IMR-90 (cell line): ENCODE measurements at regions not wholly inside any gene's neighbourhood (a gene's known extent, or its start where the extent isn't known, plus 50 kb on each side); places are given as distances from the start of the nearest gene placed in this dataset.

Experiments used
- ATAC-seq: fragments of 200-7000 bp; cut with Tn5 transposase; 2 replicates; pipeline ENCODE4 v1.9.1; 2020; ENCODE audit warnings: low read depth, mild to moderate bottlenecking, moderate library complexity
- BruUV-seq: library from RNA; stranded (reverse); fragments of 400-500 nt; replicated peaks from 2 replicates; lab custom pipeline; 2021; lab: Mats Ljungman, UMichigan
- CTCF ChIA-PET: fragments of 300-600 bp; formaldehyde crosslinking; extraction: SDS; loops from one replicate; lab custom pipeline; 2021; ENCODE audit warnings: antibody characterized with exemption; lab: Yijun Ruan, JAX
- POLR2A ChIA-PET: fragments of 300-600 bp; sonication (Branson Sonifier 250); formaldehyde crosslinking; loops from one replicate; lab custom pipeline; 2022; ENCODE audit warnings: antibody characterized with exemption; ENCODE audit not compliant: unreplicated experiment; lab: Charles Lee
- DNase-seq: peaks from one replicate; pipeline ENCODE4 v3.0.0; 2013
- H2AFZ ChIP-seq: replicated peaks from 2 replicates; pipeline ENCODE3; 2013; ENCODE audit warnings: low read length, mild to moderate bottlenecking; ENCODE audit not compliant: poor library complexity
- H2AK5ac ChIP-seq: 2 replicates; pipeline ENCODE4 v1.6.1; 2013; ENCODE audit warnings: low read depth, low read length, inconsistent platforms
- H2AK9ac ChIP-seq: replicated peaks from 2 replicates; pipeline ENCODE3; 2013; ENCODE audit warnings: mild to moderate bottlenecking, low read depth, low read length, moderate library complexity; ENCODE audit not compliant: poor library complexity
- H2BK120ac ChIP-seq: 2 replicates; pipeline ENCODE4 v1.6.1; 2013; ENCODE audit warnings: low read depth, low read length, inconsistent platforms
- H2BK15ac ChIP-seq: 3 replicates; pipeline ENCODE4 v1.6.1; 2013; ENCODE audit warnings: low read depth, low read length, inconsistent platforms
- H2BK20ac ChIP-seq: 2 replicates; pipeline ENCODE4 v1.6.1; 2013; ENCODE audit warnings: low read depth, mild to moderate bottlenecking, inconsistent platforms, low read length, moderate library complexity
- H2BK5ac ChIP-seq: 2 replicates; pipeline ENCODE4 v1.6.1; 2013; ENCODE audit warnings: mild to moderate bottlenecking, low read depth, low read length, inconsistent platforms; ENCODE audit not compliant: poor library complexity, severe bottlenecking
- H3K14ac ChIP-seq: replicated peaks from 2 replicates; pipeline ENCODE4 v1.6.1; 2013; ENCODE audit warnings: low read depth, low read length, inconsistent platforms
- H3K18ac ChIP-seq: 2 replicates; pipeline ENCODE4 v1.6.1; 2013; ENCODE audit warnings: low read depth, low read length, control low read depth
- H3K23ac ChIP-seq: 2 replicates; pipeline ENCODE4 v1.6.1; 2013; ENCODE audit warnings: low read depth, low read length, inconsistent platforms
- H3K27ac ChIP-seq: 2 replicates; pipeline ENCODE4 v1.5.1; 2013; ENCODE audit warnings: mild to moderate bottlenecking, control low read depth, low read length; ENCODE audit not compliant: insufficient read depth
- H3K27me3 ChIP-seq: 2 replicates; pipeline ENCODE4 v1.6.1; 2013; ENCODE audit warnings: low read length; ENCODE audit not compliant: control insufficient read depth, insufficient read depth
- H3K36me3 ChIP-seq: 2 replicates; pipeline ENCODE4 v1.6.1; 2013; ENCODE audit warnings: low read length, mixed read lengths; ENCODE audit not compliant: control insufficient read depth, insufficient read depth
- H3K4ac ChIP-seq: 2 replicates; pipeline ENCODE4 v1.6.1; 2013; ENCODE audit warnings: low read depth, low read length, inconsistent platforms
- H3K4me1 ChIP-seq: 2 replicates; pipeline ENCODE4 v1.6.1; 2013; ENCODE audit warnings: low read length, mixed read lengths; ENCODE audit not compliant: control insufficient read depth, insufficient read depth
- H3K4me2 ChIP-seq: 2 replicates; pipeline ENCODE4 v1.6.1; 2013; ENCODE audit warnings: low read depth, mild to moderate bottlenecking, control low read depth, low read length, moderate library complexity
- H3K4me3 ChIP-seq: 2 replicates; pipeline ENCODE4 v1.5.1; 2013; ENCODE audit warnings: low read depth, mild to moderate bottlenecking, control low read depth, low read length, moderate library complexity; ENCODE audit not compliant: insufficient read depth
- H3K56ac ChIP-seq: 2 replicates; pipeline ENCODE4 v1.6.1; 2013; ENCODE audit warnings: low read length, inconsistent platforms; ENCODE audit not compliant: insufficient read depth; ENCODE audit errors: extremely low read depth
- H3K79me1 ChIP-seq, 2 experiments: 2 replicates each; pipeline ENCODE4 v1.6.1; 2013; ENCODE audit warnings: low read length in 2 of 2, inconsistent platforms in 1 of 2, low read depth in 1 of 2
- H3K9ac ChIP-seq: 2 replicates; pipeline ENCODE4 v1.6.1; 2013; ENCODE audit warnings: low read depth, low read length, control low read depth
- H3K9me1 ChIP-seq: 2 replicates; pipeline ENCODE4 v1.6.1; 2013; ENCODE audit warnings: low read length, inconsistent platforms; ENCODE audit not compliant: insufficient read depth
- H3K9me3 ChIP-seq: 2 replicates; pipeline ENCODE4 v1.6.1; 2013; ENCODE audit warnings: low read length; ENCODE audit not compliant: control insufficient read depth, insufficient read depth
- H4K20me1 ChIP-seq: 2 replicates; pipeline ENCODE4 v1.6.1; 2013; ENCODE audit warnings: low read length, inconsistent platforms; ENCODE audit not compliant: insufficient read depth
- H4K5ac ChIP-seq: 2 replicates; pipeline ENCODE4 v1.6.1; 2013; ENCODE audit warnings: mild to moderate bottlenecking, low read depth, low read length, control low read depth
- H4K8ac ChIP-seq, 2 experiments: 2 replicates each; pipeline ENCODE4 v1.6.1; 2013; ENCODE audit warnings: low read depth in 2 of 2, low read length in 2 of 2, control low read depth in 1 of 2, inconsistent platforms in 1 of 2
- H4K91ac ChIP-seq: 2 replicates; pipeline ENCODE4 v1.6.1; 2013; ENCODE audit warnings: low read depth, low read length, inconsistent platforms; ENCODE audit not compliant: insufficient read depth
- BHLHE40 ChIP-seq: fragments of 150-350 bp; IDR thresholded peaks from 2 replicates; pipeline ENCODE4 v1.6.1; 2016; ENCODE audit warnings: mild to moderate bottlenecking, low read depth, low read length
- CEBPB ChIP-seq: IDR thresholded peaks from 2 replicates; pipeline ENCODE4 v1.6.1; 2012; ENCODE audit warnings: low read depth, low read length, improper control_type of control experiment
- CHD1 ChIP-seq: IDR thresholded peaks from 2 replicates; pipeline ENCODE4 v1.6.1; 2012; ENCODE audit warnings: low read depth, low read length, improper control_type of control experiment
- ELK1 ChIP-seq: fragments of 150-350 bp; IDR thresholded peaks from 2 replicates; pipeline ENCODE4 v1.6.1; 2016; ENCODE audit warnings: low read depth, mild to moderate bottlenecking, low read length, moderate library complexity, borderline replicate concordance
- FOS ChIP-seq: fragments of 150-350 bp; IDR thresholded peaks from 2 replicates; pipeline ENCODE4 v1.6.1; 2016; ENCODE audit warnings: low read depth, low read length
- MAFK ChIP-seq: IDR thresholded peaks from 2 replicates; pipeline ENCODE4 v1.6.1; 2012; ENCODE audit warnings: low read depth, low read length, improper control_type of control experiment
- MAZ ChIP-seq: IDR thresholded peaks from 2 replicates; pipeline ENCODE4 v1.6.1; 2012; ENCODE audit warnings: low read depth, mild to moderate bottlenecking, low read length, improper control_type of control experiment, moderate library complexity, borderline replicate concordance
- MXI1 ChIP-seq: IDR thresholded peaks from 2 replicates; pipeline ENCODE4 v1.6.1; 2012; ENCODE audit warnings: low read depth, mild to moderate bottlenecking, low read length, moderate library complexity, borderline replicate concordance
- NFE2L2 ChIP-seq: fragments of 150-350 bp; IDR thresholded peaks from 2 replicates; pipeline ENCODE4 v1.6.1; 2016; ENCODE audit warnings: low read depth, mild to moderate bottlenecking, low read length
- POLR2A ChIP-seq: IDR thresholded peaks from 2 replicates; pipeline ENCODE4 v1.6.1; 2012; ENCODE audit warnings: mild to moderate bottlenecking, low read depth, low read length
- RAD21 ChIP-seq: IDR thresholded peaks from 2 replicates; pipeline ENCODE4 v1.6.1; 2012; ENCODE audit warnings: low read length, improper control_type of control experiment
- RCOR1 ChIP-seq: IDR thresholded peaks from 2 replicates; pipeline ENCODE4 v1.6.1; 2012; ENCODE audit warnings: mild to moderate bottlenecking, low read length, improper control_type of control experiment; ENCODE audit not compliant: insufficient replicate concordance
- RFX5 ChIP-seq: IDR thresholded peaks from 2 replicates; pipeline ENCODE4 v1.8.0; 2012; ENCODE audit warnings: low read depth, mild to moderate bottlenecking, low read length, moderate library complexity
- SMC3 ChIP-seq: fragments of 150-350 bp; IDR thresholded peaks from 2 replicates; pipeline ENCODE4 v1.6.1; 2016; ENCODE audit warnings: low read depth, mild to moderate bottlenecking, antibody characterized with exemption, low read length, moderate library complexity
- USF2 ChIP-seq: fragments of 150-350 bp; IDR thresholded peaks from 2 replicates; pipeline ENCODE4 v1.6.1; 2017; ENCODE audit warnings: mild to moderate bottlenecking, antibody characterized with exemption, low read length, low read depth
- WGBS, 2 experiments: methylation state at CpG; one replicate each; pipeline versions ENCODE4 v1.1.5 to v1.1.7; 2013; ENCODE audit warnings: missing lambda C conversion rate in 2 of 2; ENCODE audit not compliant: insufficient read length in 1 of 2; ENCODE audit errors: extremely low coverage in 2 of 2; 5-methylcytosine and 5-hydroxymethylcytosine counted together
- dilution Hi-C: fragments of 300-500 bp; cut with HindIII; formaldehyde crosslinking; loops from one replicate; pipeline ENCODE4 v1.14.3; 2018; ENCODE audit warnings: low sequenced_read_pairs; ENCODE audit not compliant: unreplicated experiment
- in situ Hi-C: fragments of 300-500 bp; cut with MboI; formaldehyde crosslinking; loops from 3 replicates; pipeline ENCODE4 v1.14.3; 2019; ENCODE audit warnings: low sequenced_read_pairs, inconsistent platforms, mixed read lengths
- intact Hi-C: fragments of 100-400 bp; cut with micrococcal nuclease; formaldehyde crosslinking; loops from 2 replicates; pipeline ENCODE4 v1.10.0; 2022
- TF ChIP-seq, protein P1 (sequence below): conservative IDR thresholded peaks from 2 replicates; pipeline ENCODE4 v1.5.1; 2012; ENCODE audit warnings: mild to moderate bottlenecking, low read depth, low read length, improper control_type of control experiment

DNA sequence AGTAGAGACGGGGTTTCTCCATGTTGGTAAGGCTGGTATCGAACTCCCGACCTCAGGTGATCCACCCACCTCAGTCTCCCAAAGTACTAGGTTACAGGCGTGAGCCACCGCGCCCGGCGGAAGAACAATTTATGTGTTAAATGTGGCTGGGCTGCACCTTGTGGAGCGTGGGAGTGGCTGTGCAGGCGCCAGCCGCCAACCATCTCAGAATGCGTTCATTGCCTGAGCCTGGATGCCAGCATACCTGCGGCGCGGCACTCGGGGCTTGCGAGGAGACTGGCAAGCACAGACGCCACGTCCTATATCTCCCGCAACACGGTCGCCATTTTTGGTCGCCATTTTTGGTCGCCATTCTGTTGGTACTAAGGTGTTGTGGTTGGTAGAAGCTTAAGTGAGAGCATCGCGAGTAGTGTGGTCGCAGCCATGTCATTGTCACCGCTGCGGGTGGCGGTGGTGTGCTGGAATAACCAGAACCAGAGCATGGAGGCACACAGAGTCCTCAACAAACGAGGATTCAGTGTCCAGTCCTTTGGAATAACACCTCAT is 193.6 kb upstream of the HTR2C start:
- Histone ChIP-seq H2AK5ac (no peak overlapping the region), H3K9me3 (peaks cover 7% of the 10 kb centered on the region; the same call in 1 of the 2 replicates), H4K91ac (no peak overlapping the region), H3K27ac (no peak overlapping the region), H2AFZ (no peak overlapping the region), H2BK5ac (no peak overlapping the region), H3K4me1 (no peaks in the 10 kb centered on the region), H3K79me1 (no peaks in the 10 kb centered on the region), H3K9ac (no peak overlapping the region), H2BK20ac (no peak overlapping the region), H2BK120ac (no peak overlapping the region), H4K5ac (no peak overlapping the region), H3K4me3 (no peak overlapping the region), H3K9me1 (no peaks in the 10 kb centered on the region), H3K36me3 (no peaks in the 10 kb centered on the region), H4K20me1 (no peaks in the 10 kb centered on the region), H3K4me2 (no peak overlapping the region), H2BK15ac (no peak overlapping the region), H3K4ac (no peak overlapping the region), H3K27me3 (no peaks in the 10 kb centered on the region; the same call in 1 of the 2 replicates), H3K14ac (no peak overlapping the region), H3K56ac (no peak overlapping the region), H3K23ac (no peak overlapping the region), H3K18ac (no peak overlapping the region), H4K8ac (no peak overlapping the region), H2AK9ac (no peak overlapping the region)
- no TSS peak for BruUV-seq
- POLR2A ChIA-PET = no interaction called here
- in situ Hi-C loops = no loop called here
- CTCF ChIA-PET = no interaction called here
- WGBS, 2 experiments = 87% methylated on average over 21 of the region's 31 CpGs; no CpG with 5 or more reads in 1 of the 2 experiments
- TF ChIP-seq MAFK = no peak
- no peak for TF ChIP-seq RAD21
- TF ChIP-seq BHLHE40 = no peak
- no peak for TF ChIP-seq FOS
- no peak for TF ChIP-seq RFX5
- TF ChIP-seq MAZ = no peak
- TF ChIP-seq POLR2A = no peak
- no peak for TF ChIP-seq ELK1
- TF ChIP-seq, protein P1, sequence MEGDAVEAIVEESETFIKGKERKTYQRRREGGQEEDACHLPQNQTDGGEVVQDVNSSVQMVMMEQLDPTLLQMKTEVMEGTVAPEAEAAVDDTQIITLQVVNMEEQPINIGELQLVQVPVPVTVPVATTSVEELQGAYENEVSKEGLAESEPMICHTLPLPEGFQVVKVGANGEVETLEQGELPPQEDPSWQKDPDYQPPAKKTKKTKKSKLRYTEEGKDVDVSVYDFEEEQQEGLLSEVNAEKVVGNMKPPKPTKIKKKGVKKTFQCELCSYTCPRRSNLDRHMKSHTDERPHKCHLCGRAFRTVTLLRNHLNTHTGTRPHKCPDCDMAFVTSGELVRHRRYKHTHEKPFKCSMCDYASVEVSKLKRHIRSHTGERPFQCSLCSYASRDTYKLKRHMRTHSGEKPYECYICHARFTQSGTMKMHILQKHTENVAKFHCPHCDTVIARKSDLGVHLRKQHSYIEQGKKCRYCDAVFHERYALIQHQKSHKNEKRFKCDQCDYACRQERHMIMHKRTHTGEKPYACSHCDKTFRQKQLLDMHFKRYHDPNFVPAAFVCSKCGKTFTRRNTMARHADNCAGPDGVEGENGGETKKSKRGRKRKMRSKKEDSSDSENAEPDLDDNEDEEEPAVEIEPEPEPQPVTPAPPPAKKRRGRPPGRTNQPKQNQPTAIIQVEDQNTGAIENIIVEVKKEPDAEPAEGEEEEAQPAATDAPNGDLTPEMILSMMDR = no peak
- TF ChIP-seq CEBPB = no peak
- no peak for TF ChIP-seq MXI1
- no peak for TF ChIP-seq RCOR1
- no peak for TF ChIP-seq CHD1
- no peak for TF ChIP-seq SMC3
- no peak for TF ChIP-seq USF2
- TF ChIP-seq NFE2L2 = no peak
- intact Hi-C loops = no loop called here
- dilution Hi-C loops = no loop called here
- no peak for ATAC-seq
- DNase-seq = no peak
